SK-N-SH (cell line): ENCODE measurements at regions not wholly inside any gene's neighbourhood (a gene's known extent, or its start where the extent isn't known, plus 50 kb on each side); places are given as distances from the start of the nearest gene placed in this dataset.

ENCODE experiments used
- CTCF ChIA-PET: fragments of 300-600, 350-600 bp; formaldehyde crosslinking; extraction: SDS; loops from one replicate; lab custom pipeline; 2021; lab: Yijun Ruan, JAX
- POLR2A ChIA-PET: fragments of 350-600 bp; sonication (Branson Sonifier 250); formaldehyde crosslinking; extraction: SDS; loops from one replicate; lab custom pipeline; 2020; ENCODE audit warnings: antibody characterized with exemption, inconsistent platforms; lab: Yijun Ruan, JAX
- DNase-seq: peaks from one replicate; pipeline ENCODE4 v3.0.0; 2012
- H2AFZ ChIP-seq: fragments of 200-600 bp; sonication (generic); 2 replicates; pipeline ENCODE4 v1.8.1; 2016; ENCODE audit warnings: antibody characterized with exemption, mild to moderate bottlenecking, low read depth
- H3F3A ChIP-seq: fragments of 200-600 bp; sonication (generic); replicated peaks from 2 replicates; pipeline ENCODE3; 2016; ENCODE audit warnings: antibody characterized with exemption, mild to moderate bottlenecking; ENCODE audit not compliant: insufficient read depth
- H3K27ac ChIP-seq, 2 experiments: fragments of 200-500 bp in 1 of 2; fragments of 200-600 bp in 1 of 2; sonication (Bioruptor generic) in 1 of 2; sonication (generic), shearing (Covaris generic) in 1 of 2; 2 replicates each; pipeline versions ENCODE4 v1.5.1 to v1.6.1; 2014 to 2016; ENCODE audit warnings: low read depth in 2 of 2, inconsistent platforms in 1 of 2, low read length in 1 of 2, mild to moderate bottlenecking in 1 of 2, mixed read lengths in 1 of 2
- H3K27me3 ChIP-seq: fragments of 200-600 bp; sonication (generic), shearing (Covaris generic); 2 replicates; pipeline ENCODE4 v1.6.1; 2016; ENCODE audit warnings: mixed run types; ENCODE audit not compliant: insufficient read depth
- H3K36me3 ChIP-seq, 2 experiments: fragments of 200-500 bp in 1 of 2; fragments of 200-600 bp in 1 of 2; sonication (Bioruptor generic) in 1 of 2; sonication (generic) in 1 of 2; replicated peaks in 1 of 2; 2 replicates each; pipeline versions ENCODE3 to v1.5.1; 2014 to 2016; ENCODE audit warnings: low read length in 1 of 2, mild to moderate bottlenecking in 1 of 2; ENCODE audit not compliant: insufficient read depth in 2 of 2, control insufficient read depth in 1 of 2
- H3K4me1 ChIP-seq, 2 experiments: fragments of 200-500 bp in 1 of 2; fragments of 200-600 bp in 1 of 2; sonication (Bioruptor generic) in 1 of 2; sonication (generic), shearing (Covaris generic) in 1 of 2; 2 replicates each; pipeline versions ENCODE4 v1.5.1 to v1.6.1; 2014 to 2016; ENCODE audit warnings: low read depth in 1 of 2, low read length in 1 of 2, mixed run types in 1 of 2; ENCODE audit not compliant: insufficient read depth in 2 of 2, control insufficient read depth in 1 of 2
- H3K4me2 ChIP-seq: fragments of 200-600 bp; sonication (generic), shearing (Covaris generic); 2 replicates; pipeline ENCODE4 v1.6.1; 2017; ENCODE audit warnings: mixed run types
- H3K4me3 ChIP-seq, 2 experiments: fragments of 200-500 bp in 1 of 2; fragments of 200-600 bp in 1 of 2; sonication (Bioruptor generic) in 1 of 2; sonication (generic), shearing (Covaris generic) in 1 of 2; 2 replicates each; pipeline versions ENCODE4 v1.5.1 to v1.8.1; 2014 to 2016; ENCODE audit warnings: low read depth in 2 of 2, inconsistent platforms in 1 of 2, low read length in 1 of 2, mild to moderate bottlenecking in 1 of 2, mixed read lengths in 1 of 2, moderate library complexity in 1 of 2
- H3K79me2 ChIP-seq: fragments of 200-600 bp; sonication (generic); 2 replicates; pipeline ENCODE4 v1.8.1; 2017; ENCODE audit warnings: mild to moderate bottlenecking; ENCODE audit not compliant: insufficient read depth
- H3K9ac ChIP-seq: fragments of 200-600 bp; sonication (generic); 2 replicates; pipeline ENCODE4 v1.6.1; 2017; ENCODE audit warnings: mixed run types
- H3K9me2 ChIP-seq: fragments of 200-600 bp; sonication (generic); 2 replicates; pipeline ENCODE4 v1.6.1; 2017; ENCODE audit warnings: mixed run types
- H3K9me3 ChIP-seq: fragments of 200-600 bp; sonication (generic); 2 replicates; pipeline ENCODE4 v1.6.1; 2017; ENCODE audit warnings: mixed run types, mild to moderate bottlenecking, moderate library complexity
- H4K20me1 ChIP-seq: fragments of 200-600 bp; sonication (generic); 2 replicates; pipeline ENCODE4 v1.6.1; 2017; ENCODE audit warnings: mild to moderate bottlenecking, mixed run types; ENCODE audit not compliant: insufficient read depth
- CTCF ChIP-seq: fragments of 200-600 bp; sonication (generic); IDR thresholded peaks from 2 replicates; pipeline ENCODE4 v1.6.1; 2017; ENCODE audit warnings: antibody characterized with exemption, mild to moderate bottlenecking, moderate library complexity
- ELF1 ChIP-seq: IDR thresholded peaks from 2 replicates; pipeline ENCODE4 v1.4.0; 2012
- FOSL2 ChIP-seq: IDR thresholded peaks from 2 replicates; pipeline ENCODE4 v1.4.0; 2012; ENCODE audit warnings: low read depth, mild to moderate bottlenecking, moderate library complexity, borderline replicate concordance
- GATA2 ChIP-seq: sonication (generic); formaldehyde crosslinking; IDR thresholded peaks from 2 replicates; pipeline ENCODE4 v1.5.0; 2020; ENCODE audit warnings: mild to moderate bottlenecking, missing genetic modification reagents
- NFIC ChIP-seq: IDR thresholded peaks from 2 replicates; pipeline ENCODE4 v1.4.0; 2012; ENCODE audit warnings: borderline replicate concordance
- NRF1 ChIP-seq: IDR thresholded peaks from 2 replicates; pipeline ENCODE4 v1.6.1; 2012; ENCODE audit warnings: low read depth, mild to moderate bottlenecking, low read length
- RXRA ChIP-seq: IDR thresholded peaks from 2 replicates; pipeline ENCODE4 v1.4.0; 2012; ENCODE audit warnings: low read depth, mild to moderate bottlenecking, borderline replicate concordance
- SIN3A ChIP-seq: IDR thresholded peaks from 2 replicates; pipeline ENCODE4 v1.6.1; 2012; ENCODE audit warnings: low read depth, mild to moderate bottlenecking, low read length, moderate library complexity, borderline replicate concordance
- WGBS: methylation state at CpG from one replicate; pipeline ENCODE4 v1.1.6; 2017; ENCODE audit warnings: low lambda C conversion rate; 5-methylcytosine and 5-hydroxymethylcytosine counted together
- TF ChIP-seq, protein P1 (sequence below): IDR thresholded peaks from 2 replicates; pipeline ENCODE4; 2012

DNA sequence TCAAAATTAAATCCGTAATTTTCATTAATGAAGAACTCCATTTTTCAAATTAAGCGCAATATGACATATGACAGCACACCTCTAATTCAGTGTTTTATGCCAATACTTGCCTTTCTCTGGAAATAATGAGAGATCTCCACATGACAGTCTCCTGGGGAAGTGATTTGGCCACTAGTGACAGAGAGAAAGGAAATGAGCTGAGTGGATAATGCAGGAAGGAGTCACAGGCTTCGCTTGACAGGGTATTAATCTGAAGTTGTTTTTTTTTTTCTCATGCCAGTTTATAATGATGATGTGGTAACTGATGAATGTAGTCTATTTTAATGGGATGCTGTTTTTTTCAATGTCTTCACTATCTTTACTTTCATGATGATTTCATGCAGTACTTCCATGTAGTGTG is 1079.4 kb upstream of the GYPC start:
- CTCF ChIA-PET: no interaction called here
- no peaks in the 10 kb centered on the region for H4K20me1 ChIP-seq
- DNase-seq: no peak
- H2AFZ ChIP-seq: no peak overlapping the region
- POLR2A ChIA-PET: no interaction called here
- H3K4me3 ChIP-seq: no peak overlapping the region
- H3K4me2 ChIP-seq: no peak overlapping the region
- H3F3A ChIP-seq: no peaks in the 10 kb centered on the region
- no peak overlapping the region for H3K9ac ChIP-seq
- WGBS: 16% methylated on average over 3 of the region's 3 CpGs
- H3K27ac ChIP-seq: no peak overlapping the region
- H3K9me2 ChIP-seq: no peaks in the 10 kb centered on the region; the same call in 1 of the 2 replicates
- TF ChIP-seq RXRA: no peak
- TF ChIP-seq NRF1: no peak
- no peak for TF ChIP-seq SIN3A
- no peak for TF ChIP-seq ELF1
- no peaks in the 10 kb centered on the region for H3K36me3 ChIP-seq
- no peaks in the 10 kb centered on the region for H3K9me3 ChIP-seq
- H3K4me1 ChIP-seq: no peaks in the 10 kb centered on the region; a peak in 1 of 4 replicates
- no peaks in the 10 kb centered on the region for H3K79me2 ChIP-seq
- no peaks in the 10 kb centered on the region for H3K27me3 ChIP-seq

- no peaks in the 10 kb centered on the region; a peak in 1 of 4 replicates for H3K4me1 ChIP-seq
- no peak overlapping the region for H3K9ac ChIP-seq
- H2AFZ ChIP-seq: no peak overlapping the region
- TF ChIP-seq NRF1: no peak
- no peak for TF ChIP-seq CTCF
- TF ChIP-seq, protein P1, sequence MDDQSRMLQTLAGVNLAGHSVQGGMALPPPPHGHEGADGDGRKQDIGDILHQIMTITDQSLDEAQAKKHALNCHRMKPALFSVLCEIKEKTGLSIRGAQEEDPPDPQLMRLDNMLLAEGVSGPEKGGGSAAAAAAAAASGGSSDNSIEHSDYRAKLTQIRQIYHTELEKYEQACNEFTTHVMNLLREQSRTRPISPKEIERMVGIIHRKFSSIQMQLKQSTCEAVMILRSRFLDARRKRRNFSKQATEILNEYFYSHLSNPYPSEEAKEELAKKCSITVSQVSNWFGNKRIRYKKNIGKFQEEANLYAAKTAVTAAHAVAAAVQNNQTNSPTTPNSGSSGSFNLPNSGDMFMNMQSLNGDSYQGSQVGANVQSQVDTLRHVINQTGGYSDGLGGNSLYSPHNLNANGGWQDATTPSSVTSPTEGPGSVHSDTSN: no peak
- no peak for TF ChIP-seq FOSL2
- no peak overlapping the region for H3K4me3 ChIP-seq
- H3K79me2 ChIP-seq: no peaks in the 10 kb centered on the region
- DNase-seq: no peak
- H3K4me2 ChIP-seq: no peak overlapping the region
- CTCF ChIA-PET: interaction anchor here (0.8 to 1.0 kb wide), 2 partner anchors 11 kb away, joined by 3 to 7 read pairs; no protein-coding TSS in a partner anchor
- POLR2A ChIA-PET: no interaction called here
- H3K27me3 ChIP-seq: no peaks in the 10 kb centered on the region
- WGBS: 5% methylated on average over 4 of the region's 4 CpGs
- no peaks in the 10 kb centered on the region for H3K9me2 ChIP-seq
- no peaks in the 10 kb centered on the region for H4K20me1 ChIP-seq
- no peaks in the 10 kb centered on the region for H3K9me3 ChIP-seq
- no peaks in the 10 kb centered on the region for H3F3A ChIP-seq
- no peak overlapping the region for H3K27ac ChIP-seq
- H3K36me3 ChIP-seq: no peaks in the 10 kb centered on the region
Observed at GRCh38 chr2:125581557-125581956, 1074.4 kb upstream of the GYPC start.

- H3K27ac ChIP-seq: no peak overlapping the region
- no peaks in the 10 kb centered on the region for H4K20me1 ChIP-seq
- no peak overlapping the region for H3K9ac ChIP-seq
- H3K79me2 ChIP-seq: no peaks in the 10 kb centered on the region
- no peaks in the 10 kb centered on the region for H3K9me3 ChIP-seq
- ChIA-PET CTCF (interaction anchor here (1.0 to 1.2 kb wide), 2 partner anchors 12 to 29 kb away, joined by 3 to 7 read pairs; no protein-coding TSS in a partner anchor), POLR2A (no interaction called here)
- DNase-seq: no peak
- H3K27me3 ChIP-seq: no peaks in the 10 kb centered on the region
- H2AFZ ChIP-seq: no peak overlapping the region
- H3F3A ChIP-seq: no peaks in the 10 kb centered on the region
- no peaks in the 10 kb centered on the region; a peak in 1 of 4 replicates for H3K4me1 ChIP-seq
- WGBS: 0% methylated on average over 1 of the region's 1 CpG
- no peaks in the 10 kb centered on the region for H3K36me3 ChIP-seq
- H3K4me2 ChIP-seq: no peak overlapping the region
- no peak overlapping the region for H3K4me3 ChIP-seq
- no peak for TF ChIP-seq NFIC
- no peak for TF ChIP-seq RXRA
- TF ChIP-seq GATA2 (CRISPR knock-in tag): peak; percentile 28; the same call in 1 of the 2 replicates
- H3K9me2 ChIP-seq: no peaks in the 10 kb centered on the region
Observed at GRCh38 chr2:125582516-125582915, 1073.4 kb upstream of the GYPC start.
